Left ventricle myocardium inferior (tissue), 1 donor: ENCODE measurements at regions not wholly inside any gene's neighbourhood (a gene's known extent, or its start where the extent isn't known, plus 50 kb on each side); places are given as distances from the start of the nearest gene placed in this dataset.

Source experiments
- DNase-seq: peaks from one replicate; pipeline ENCODE4 v3.0.0-alpha.2; 2020
- H3K27ac ChIP-seq: fragments of 200-600 bp; replicated peaks from 2 replicates; pipeline ENCODE4 v1.8.0; 2021
- H3K27me3 ChIP-seq: fragments of 200-600 bp; 2 replicates; pipeline ENCODE4 v1.8.0; 2021; ENCODE audit warnings: low read depth
- H3K36me3 ChIP-seq: fragments of 200-600 bp; 2 replicates; pipeline ENCODE4 v1.8.0; 2021
- H3K4me1 ChIP-seq: fragments of 200-600 bp; 2 replicates; pipeline ENCODE4 v1.8.0; 2021
- H3K4me3 ChIP-seq: fragments of 200-600 bp; 2 replicates; pipeline ENCODE4 v1.8.0; 2021; ENCODE audit warnings: mild to moderate bottlenecking, moderate library complexity
- H3K9me3 ChIP-seq: fragments of 200-600 bp; replicated peaks from 2 replicates; pipeline ENCODE4 v1.8.0; 2021
- intact Hi-C: fragments of 100-400 bp; cut with micrococcal nuclease; formaldehyde crosslinking; loops from one replicate; pipeline ENCODE4 v1.11.0; 2022
- TF ChIP-seq, protein P1 (sequence below): fragments of 200-600 bp; IDR thresholded peaks from 2 replicates; pipeline ENCODE4 v1.8.0; 2021; ENCODE audit warnings: antibody characterized with exemption, mild to moderate bottlenecking, borderline replicate concordance
- donor health status: DM: no; HTN: yes; CAD: no; lungs with severe emphysema.

DNA sequence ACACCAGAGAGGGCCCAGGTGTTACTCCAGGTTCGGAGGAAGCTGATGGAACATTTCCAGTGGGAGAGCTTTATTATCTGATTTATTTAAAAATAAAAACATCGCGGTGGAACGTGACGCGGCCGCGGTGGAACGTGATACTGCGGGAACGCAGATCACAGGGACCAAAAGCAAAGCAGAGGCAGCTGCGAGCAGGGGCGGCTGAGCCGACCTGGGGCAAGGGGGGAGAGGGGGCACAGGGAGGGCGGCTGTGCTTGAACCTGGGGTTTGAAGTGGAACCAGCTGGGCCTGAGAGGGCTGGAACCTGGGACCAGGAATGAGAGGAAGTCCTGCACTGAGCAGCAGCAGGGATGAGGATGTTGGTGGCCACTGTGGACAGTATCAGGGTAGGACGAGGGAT is 583.5 kb upstream of the SALL3 start:
- Histone ChIP-seq H3K27me3 (peaks cover 47% of the 10 kb centered on the region), H3K4me1 (no peaks in the 10 kb centered on the region), H3K4me3 (no peak overlapping the region), H3K36me3 (no peaks in the 10 kb centered on the region), H3K9me3 (peaks cover 15% of the 10 kb centered on the region), H3K27ac (no peak overlapping the region)
- intact Hi-C loops = no loop called here
- no peak for DNase-seq
- TF ChIP-seq, protein P1, sequence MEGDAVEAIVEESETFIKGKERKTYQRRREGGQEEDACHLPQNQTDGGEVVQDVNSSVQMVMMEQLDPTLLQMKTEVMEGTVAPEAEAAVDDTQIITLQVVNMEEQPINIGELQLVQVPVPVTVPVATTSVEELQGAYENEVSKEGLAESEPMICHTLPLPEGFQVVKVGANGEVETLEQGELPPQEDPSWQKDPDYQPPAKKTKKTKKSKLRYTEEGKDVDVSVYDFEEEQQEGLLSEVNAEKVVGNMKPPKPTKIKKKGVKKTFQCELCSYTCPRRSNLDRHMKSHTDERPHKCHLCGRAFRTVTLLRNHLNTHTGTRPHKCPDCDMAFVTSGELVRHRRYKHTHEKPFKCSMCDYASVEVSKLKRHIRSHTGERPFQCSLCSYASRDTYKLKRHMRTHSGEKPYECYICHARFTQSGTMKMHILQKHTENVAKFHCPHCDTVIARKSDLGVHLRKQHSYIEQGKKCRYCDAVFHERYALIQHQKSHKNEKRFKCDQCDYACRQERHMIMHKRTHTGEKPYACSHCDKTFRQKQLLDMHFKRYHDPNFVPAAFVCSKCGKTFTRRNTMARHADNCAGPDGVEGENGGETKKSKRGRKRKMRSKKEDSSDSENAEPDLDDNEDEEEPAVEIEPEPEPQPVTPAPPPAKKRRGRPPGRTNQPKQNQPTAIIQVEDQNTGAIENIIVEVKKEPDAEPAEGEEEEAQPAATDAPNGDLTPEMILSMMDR = no peak

DNA sequence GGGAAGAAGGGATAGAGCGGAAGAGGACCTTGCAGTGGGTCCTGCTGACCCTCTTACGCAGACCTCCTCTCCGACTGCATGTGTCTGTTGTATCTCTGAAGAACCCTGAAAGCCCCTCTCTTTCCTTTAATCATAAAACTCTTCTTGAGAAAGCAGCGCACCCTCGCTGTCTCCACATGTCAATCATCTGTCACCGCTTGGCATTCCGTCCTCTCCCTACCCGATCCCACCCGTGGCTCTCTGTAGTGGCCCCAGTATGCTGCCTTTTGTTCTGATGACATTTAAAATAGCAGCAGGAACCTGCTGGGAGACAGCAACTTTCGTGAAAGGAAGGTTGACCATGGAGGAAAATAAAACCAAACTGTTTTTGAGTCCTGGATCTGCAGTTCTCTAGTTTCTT is 582.9 kb upstream of the SALL3 start:
- H3K9me3 ChIP-seq = peaks cover 15% of the 10 kb centered on the region
- intact Hi-C loops = no loop called here
- no peak for DNase-seq
- TF ChIP-seq, protein P1 = no peak
- peaks cover 51% of the 10 kb centered on the region for H3K27me3 ChIP-seq
- no peak overlapping the region for H3K4me3 ChIP-seq
- no peak overlapping the region for H3K27ac ChIP-seq
- H3K4me1 ChIP-seq = no peaks in the 10 kb centered on the region
- no peaks in the 10 kb centered on the region for H3K36me3 ChIP-seq

DNA sequence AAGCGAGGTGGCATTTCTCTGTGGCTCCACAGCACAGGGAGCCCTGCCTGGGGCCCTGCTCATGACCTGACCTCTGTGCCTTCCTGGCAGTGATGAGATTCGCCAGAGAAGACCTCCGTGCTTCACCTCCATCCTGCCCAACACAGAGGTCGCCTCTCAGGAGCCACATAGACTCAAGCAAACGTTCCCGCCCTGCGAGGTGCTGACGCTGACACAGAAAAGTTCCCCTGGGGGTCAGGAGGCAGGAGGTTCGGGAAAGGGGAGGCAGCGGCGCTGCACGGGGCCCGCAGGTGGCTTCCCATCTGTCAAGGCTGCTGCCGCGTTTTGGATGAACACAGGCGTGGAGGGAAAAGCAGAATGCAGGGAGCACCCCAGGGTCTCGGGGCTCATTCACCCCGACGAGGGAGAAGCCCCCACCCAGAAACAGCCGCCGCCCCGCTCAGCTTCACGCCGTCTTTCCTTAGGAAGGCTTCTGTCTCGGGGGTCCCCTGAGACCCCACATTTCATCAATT is 579.6 kb upstream of the SALL3 start:
- no peaks in the 10 kb centered on the region for H3K4me1 ChIP-seq
- TF ChIP-seq, protein P1 = no peak
- DNase-seq = no peak
- H3K36me3 ChIP-seq = no peaks in the 10 kb centered on the region
- intact Hi-C loops = no loop called here
- H3K9me3 ChIP-seq = peaks cover 15% of the 10 kb centered on the region
- peaks cover 43% of the 10 kb centered on the region for H3K27me3 ChIP-seq
- H3K4me3 ChIP-seq = no peak overlapping the region
- H3K27ac ChIP-seq = no peak overlapping the region

DNA sequence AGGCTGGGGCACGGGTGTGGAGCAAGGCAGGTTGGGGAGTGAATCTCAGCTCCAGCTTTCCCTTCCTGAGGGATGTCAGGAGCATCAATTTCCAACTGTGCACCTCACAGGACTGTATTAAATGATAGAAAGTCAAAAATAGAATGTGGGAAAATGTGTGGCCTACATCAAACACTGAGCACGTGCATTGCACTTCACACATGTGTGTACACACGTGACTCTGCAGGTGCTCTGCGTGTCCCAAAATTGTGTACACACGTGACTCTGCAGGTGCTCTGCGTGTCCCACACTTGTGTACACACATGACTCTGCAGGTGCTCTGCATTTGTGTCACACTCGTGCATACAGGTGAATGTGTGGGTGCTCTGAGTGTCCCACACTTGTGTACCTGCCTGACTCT is 577.2 kb upstream of the SALL3 start:
- no peak for DNase-seq
- Histone ChIP-seq H3K36me3 (no peaks in the 10 kb centered on the region), H3K9me3 (peaks cover 6% of the 10 kb centered on the region), H3K4me1 (no peaks in the 10 kb centered on the region), H3K27ac (no peak overlapping the region), H3K4me3 (no peak overlapping the region), H3K27me3 (peaks cover 30% of the 10 kb centered on the region)
- intact Hi-C loops = no loop called here
- TF ChIP-seq, protein P1 = no peak

DNA sequence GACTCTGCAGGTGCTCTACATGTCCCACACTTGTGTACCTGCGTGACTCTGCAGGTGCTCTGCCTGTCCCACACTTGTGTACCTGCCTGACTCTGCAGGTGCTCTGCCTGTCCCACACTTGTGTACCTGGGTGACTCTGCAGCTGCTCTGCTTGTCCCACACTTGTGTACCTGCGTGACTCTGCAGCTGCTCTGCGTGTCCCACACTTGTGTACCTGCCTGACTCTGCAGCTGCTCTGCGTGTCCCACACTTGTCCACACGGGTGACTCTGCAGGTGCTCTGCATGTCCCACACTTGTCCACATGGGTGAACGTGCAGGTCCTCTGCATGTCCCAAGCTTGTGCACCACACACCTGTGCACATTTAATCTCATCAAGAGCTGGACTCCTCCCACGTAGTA is 576.7 kb upstream of the SALL3 start:
- TF ChIP-seq, protein P1 = no peak
- Histone ChIP-seq H3K4me3 (no peak overlapping the region), H3K27ac (no peak overlapping the region), H3K27me3 (peaks cover 29% of the 10 kb centered on the region), H3K9me3 (peaks cover under 1% of the 10 kb centered on the region), H3K4me1 (no peaks in the 10 kb centered on the region), H3K36me3 (no peaks in the 10 kb centered on the region)
- intact Hi-C loops = no loop called here
- DNase-seq = no peak
